Thyroid gland (tissue), 4 donors: ENCODE measurements at regions not wholly inside any gene's neighbourhood (a gene's known extent, or its start where the extent isn't known, plus 50 kb on each side); places are given as distances from the start of the nearest gene placed in this dataset.

Experiments used
- DNase-seq, 2 donors: peaks; one replicate each; pipeline ENCODE4 v3.0.0-alpha.2; 2019
- H3K27ac ChIP-seq, 3 donors: fragments of 200-600 bp; sonication (generic); 1 replicate in 2 of 3; 2 replicates in 1 of 3; pipeline ENCODE4 v1.5.1; 2016 to 2019; ENCODE audit warnings: mild to moderate bottlenecking in 1 of 3, moderate library complexity in 1 of 3
- H3K27me3 ChIP-seq: fragments of 200-600 bp; sonication (generic); one replicate; pipeline ENCODE4 v1.5.1; 2019
- H3K36me3 ChIP-seq, 2 donors: fragments of 200-600 bp; sonication (generic); one replicate each; pipeline ENCODE4 v1.5.1; 2016 to 2019
- H3K4me1 ChIP-seq, 2 donors: fragments of 200-600 bp; sonication (generic); one replicate each; pipeline ENCODE4 v1.5.1; 2017 to 2019
- H3K4me3 ChIP-seq, 3 donors: fragments of 200-600 bp; sonication (generic); replicated peaks in 1 of 3; 1 replicate in 2 of 3; 2 replicates in 1 of 3; pipeline ENCODE4 v1.5.1; 2016; ENCODE audit warnings: mild to moderate bottlenecking in 1 of 3
- H3K9me3 ChIP-seq: fragments of 200-600 bp; sonication (generic); one replicate; pipeline ENCODE4 v1.5.1; 2017
- POLR2A ChIP-seq, 2 donors: fragments of 450-650 bp; IDR thresholded peaks; one replicate each; pipeline ENCODE4 v1.6.1; 2017; ENCODE audit warnings: antibody characterized with exemption in 2 of 2, mild to moderate bottlenecking in 2 of 2, moderate library complexity in 1 of 2
- WGBS, 2 donors: methylation state at CpG; one replicate each; pipeline ENCODE4 v1.1.5; 2017; 5-methylcytosine and 5-hydroxymethylcytosine counted together
- intact Hi-C: fragments of 100-400 bp; cut with DNase I; formaldehyde crosslinking; loops from one replicate; pipeline ENCODE4 v1.15.1; 2023
- TF ChIP-seq, protein P1 (sequence below), 6 experiments: fragments of 200-600 bp in 3 of 6; fragments of 450-650 bp in 3 of 6; sonication (generic) in 3 of 6; IDR thresholded peaks; one replicate each; pipeline ENCODE4 v1.5.1; 2016 to 2019; ENCODE audit warnings: antibody characterized with exemption in 6 of 6, mild to moderate bottlenecking in 2 of 6, inconsistent platforms in 1 of 6, moderate library complexity in 1 of 6

DNA sequence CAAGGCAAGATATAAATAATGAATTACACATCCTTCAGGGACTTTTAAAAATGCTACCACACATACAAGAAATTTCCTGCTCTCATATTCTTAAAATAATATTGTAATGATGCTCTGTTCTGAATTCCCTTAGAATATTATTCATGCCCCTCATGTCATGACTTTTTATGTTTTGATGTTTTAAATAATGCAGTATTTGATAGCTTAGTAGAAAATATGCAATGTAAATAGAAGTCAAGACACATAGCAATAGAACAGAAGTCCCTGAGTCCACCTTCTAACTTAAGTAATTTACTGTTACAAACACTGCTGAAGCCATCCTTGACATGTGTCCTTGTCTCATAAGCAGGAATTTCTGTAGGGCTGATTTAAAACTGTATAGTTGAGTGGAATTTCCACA lies 1071.2 kb upstream of the LCORL start:
- Histone ChIP-seq H3K27ac (no peak overlapping the region), H3K36me3 (no peaks in the 10 kb centered on the region), H3K4me1 (no peaks in the 10 kb centered on the region), H3K27me3 (no peaks in the 10 kb centered on the region), H3K9me3 (no peaks in the 10 kb centered on the region), H3K4me3 (no peak overlapping the region)
- TF ChIP-seq, protein P1, sequence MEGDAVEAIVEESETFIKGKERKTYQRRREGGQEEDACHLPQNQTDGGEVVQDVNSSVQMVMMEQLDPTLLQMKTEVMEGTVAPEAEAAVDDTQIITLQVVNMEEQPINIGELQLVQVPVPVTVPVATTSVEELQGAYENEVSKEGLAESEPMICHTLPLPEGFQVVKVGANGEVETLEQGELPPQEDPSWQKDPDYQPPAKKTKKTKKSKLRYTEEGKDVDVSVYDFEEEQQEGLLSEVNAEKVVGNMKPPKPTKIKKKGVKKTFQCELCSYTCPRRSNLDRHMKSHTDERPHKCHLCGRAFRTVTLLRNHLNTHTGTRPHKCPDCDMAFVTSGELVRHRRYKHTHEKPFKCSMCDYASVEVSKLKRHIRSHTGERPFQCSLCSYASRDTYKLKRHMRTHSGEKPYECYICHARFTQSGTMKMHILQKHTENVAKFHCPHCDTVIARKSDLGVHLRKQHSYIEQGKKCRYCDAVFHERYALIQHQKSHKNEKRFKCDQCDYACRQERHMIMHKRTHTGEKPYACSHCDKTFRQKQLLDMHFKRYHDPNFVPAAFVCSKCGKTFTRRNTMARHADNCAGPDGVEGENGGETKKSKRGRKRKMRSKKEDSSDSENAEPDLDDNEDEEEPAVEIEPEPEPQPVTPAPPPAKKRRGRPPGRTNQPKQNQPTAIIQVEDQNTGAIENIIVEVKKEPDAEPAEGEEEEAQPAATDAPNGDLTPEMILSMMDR (IDR thresholded peaks at IDR 0.05) = no peak
- no peak for TF ChIP-seq POLR2A (IDR thresholded peaks at IDR 0.05)
- no peak for DNase-seq
- intact Hi-C loops = no loop called here

DNA sequence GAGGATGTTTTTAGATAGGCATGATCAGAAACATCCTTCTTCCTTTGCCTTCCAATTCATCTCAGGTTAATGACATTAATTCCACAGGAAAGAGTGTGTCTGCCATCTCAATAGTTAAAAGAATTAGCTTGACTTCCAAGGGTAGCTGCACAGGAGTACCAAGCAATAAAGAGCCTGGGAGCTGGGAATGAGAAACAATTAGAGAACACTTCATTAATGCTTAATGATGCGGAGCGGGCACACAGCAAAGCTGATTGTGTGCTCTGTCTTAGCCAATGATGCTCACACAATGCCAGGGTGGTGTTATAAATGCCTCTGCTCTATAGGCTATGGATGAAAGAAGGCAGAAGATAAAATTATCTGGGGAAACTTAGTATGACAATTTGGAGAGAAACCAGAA lies 1052.5 kb upstream of the LCORL start:
- no peak overlapping the region for H3K27ac ChIP-seq
- intact Hi-C loops = no loop called here

DNA sequence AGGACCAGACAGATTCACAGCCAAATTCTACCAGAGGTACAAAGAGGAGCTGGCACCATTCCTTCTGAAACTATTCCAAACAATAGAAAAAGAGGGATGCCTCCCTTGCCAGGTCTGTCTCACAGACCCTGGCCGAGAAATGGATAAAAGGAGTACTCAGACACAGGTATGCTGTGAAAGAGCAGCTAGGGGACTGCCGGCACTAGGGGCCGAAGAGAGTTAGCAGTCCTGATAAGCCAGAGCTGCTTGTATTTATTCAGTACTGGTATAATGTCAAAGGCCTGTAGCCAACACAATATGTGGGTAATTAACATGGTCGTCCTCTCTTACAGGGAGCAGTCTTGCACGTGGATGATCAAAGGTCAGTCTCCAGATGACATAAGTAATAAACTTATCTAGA lies 1042.1 kb upstream of the LCORL start:
- H3K27me3 ChIP-seq = no peaks in the 10 kb centered on the region
- no peaks in the 10 kb centered on the region for H3K4me1 ChIP-seq
- no peaks in the 10 kb centered on the region for H3K9me3 ChIP-seq
- H3K4me3 ChIP-seq = no peak overlapping the region
- H3K27ac ChIP-seq = no peak overlapping the region
- intact Hi-C loops = no loop called here
- 86 to 93% methylated on average over 5 of the region's 5 CpGs for WGBS, 2 donors
- no peak for DNase-seq
- TF ChIP-seq, protein P1 (IDR thresholded peaks at IDR 0.05) = no peak
- TF ChIP-seq POLR2A (IDR thresholded peaks at IDR 0.05) = no peak
- no peaks in the 10 kb centered on the region for H3K36me3 ChIP-seq

More for the DNA sequence above, 1052.5 kb upstream of the LCORL start:
- no peak for TF ChIP-seq POLR2A (IDR thresholded peaks at IDR 0.05)
- TF ChIP-seq, protein P1 (IDR thresholded peaks at IDR 0.05) = no peak
- Histone ChIP-seq H3K9me3 (no peaks in the 10 kb centered on the region), H3K4me1 (no peaks in the 10 kb centered on the region), H3K36me3 (no peaks in the 10 kb centered on the region), H3K4me3 (no peak overlapping the region), H3K27me3 (no peaks in the 10 kb centered on the region)
- WGBS, 2 donors = 89 to 96% methylated on average over 2 of the region's 2 CpGs
- no peak for DNase-seq

DNA sequence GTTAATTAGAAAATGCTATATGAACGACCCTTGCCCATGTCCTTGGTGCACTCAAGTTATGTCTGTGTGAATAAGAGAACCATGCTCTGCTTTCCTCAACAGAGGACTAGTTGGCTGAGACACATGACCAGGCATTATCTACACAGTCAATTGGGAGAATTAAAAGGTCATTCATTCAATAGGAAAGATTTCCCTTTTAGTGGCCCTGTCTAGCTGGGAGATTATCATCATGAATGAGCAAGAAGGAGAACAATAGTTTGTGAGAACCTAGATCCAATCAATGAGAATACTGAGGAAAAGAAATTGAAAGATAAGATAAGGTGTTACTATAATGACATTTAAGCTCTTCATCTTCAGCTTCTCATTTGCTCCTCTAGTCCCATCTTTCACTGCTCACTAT lies 1033.4 kb upstream of the LCORL start:
- intact Hi-C loops = no loop called here
- TF ChIP-seq, protein P1 (IDR thresholded peaks at IDR 0.05) = no peak
- no peak for TF ChIP-seq POLR2A (IDR thresholded peaks at IDR 0.05)
- Histone ChIP-seq H3K27ac (no peak overlapping the region), H3K4me1 (no peaks in the 10 kb centered on the region), H3K4me3 (no peak overlapping the region), H3K27me3 (no peaks in the 10 kb centered on the region), H3K9me3 (no peaks in the 10 kb centered on the region), H3K36me3 (no peaks in the 10 kb centered on the region)
- WGBS, 2 donors = 58 to 71% methylated on average over 1 of the region's 1 CpG
- DNase-seq = no peak

DNA sequence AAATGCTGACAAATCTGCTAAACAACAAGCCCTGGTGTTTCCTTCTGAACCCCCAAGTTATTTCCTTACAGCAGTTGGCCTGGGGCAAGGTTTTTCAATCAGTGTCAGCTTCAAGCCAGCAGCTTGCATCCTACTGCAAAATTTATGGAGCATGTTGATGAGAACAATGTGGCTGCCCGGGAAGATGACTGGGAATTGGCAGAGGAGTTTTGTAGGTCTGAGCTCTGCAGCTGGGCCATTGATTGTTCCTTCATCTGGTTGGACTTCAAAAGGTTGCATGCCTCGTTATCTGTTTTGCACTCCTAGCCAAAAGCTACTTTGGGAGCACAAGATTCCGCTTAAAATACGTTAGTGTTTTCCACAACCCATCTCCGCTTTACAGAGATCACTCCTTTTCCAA lies 1030.3 kb upstream of the LCORL start:
- no peak for DNase-seq
- WGBS, 2 donors = 66 to 71% methylated on average over 5 of the region's 5 CpGs
- H3K27ac ChIP-seq = no peak overlapping the region
- no peak overlapping the region for H3K4me3 ChIP-seq
- no peaks in the 10 kb centered on the region for H3K36me3 ChIP-seq
- intact Hi-C loops = no loop called here
- TF ChIP-seq, protein P1 (IDR thresholded peaks at IDR 0.05) = no peak
- TF ChIP-seq POLR2A (IDR thresholded peaks at IDR 0.05) = no peak
- no peaks in the 10 kb centered on the region for H3K27me3 ChIP-seq
- H3K4me1 ChIP-seq = no peaks in the 10 kb centered on the region
- no peaks in the 10 kb centered on the region for H3K9me3 ChIP-seq
